ENCODE measurements at regions not wholly inside any gene's neighbourhood (a gene's known extent, or its start where the extent isn't known, plus 50 kb on each side); places are given as distances from the start of the nearest gene placed in this dataset.
"Not testable (repeated sequence)": the region's sequence is repeated elsewhere in the genome, so short reads cannot be mapped to it uniquely, and the experiment has no call there.

DNA sequence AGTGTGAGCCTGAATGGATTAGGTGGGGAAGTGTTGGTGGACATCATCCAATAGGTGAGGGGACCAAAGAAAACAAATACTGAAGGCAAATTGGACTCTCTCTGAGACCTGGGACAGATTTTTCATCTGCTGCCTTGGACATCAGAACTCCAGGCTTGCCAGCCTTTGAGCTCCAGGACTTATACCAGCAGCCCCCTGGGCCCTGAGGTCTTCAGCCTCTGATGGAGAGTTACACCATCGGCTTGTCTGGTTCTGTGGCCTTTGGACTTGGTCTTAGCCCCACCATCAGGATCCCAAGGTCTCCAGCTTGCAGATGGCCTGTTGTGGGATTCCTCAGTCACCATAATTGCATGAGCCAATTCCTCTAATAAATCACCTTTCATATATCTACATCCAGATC, 80.8 kb upstream of the SLC8A3 start:
- no peak for DNase-seq

DNA sequence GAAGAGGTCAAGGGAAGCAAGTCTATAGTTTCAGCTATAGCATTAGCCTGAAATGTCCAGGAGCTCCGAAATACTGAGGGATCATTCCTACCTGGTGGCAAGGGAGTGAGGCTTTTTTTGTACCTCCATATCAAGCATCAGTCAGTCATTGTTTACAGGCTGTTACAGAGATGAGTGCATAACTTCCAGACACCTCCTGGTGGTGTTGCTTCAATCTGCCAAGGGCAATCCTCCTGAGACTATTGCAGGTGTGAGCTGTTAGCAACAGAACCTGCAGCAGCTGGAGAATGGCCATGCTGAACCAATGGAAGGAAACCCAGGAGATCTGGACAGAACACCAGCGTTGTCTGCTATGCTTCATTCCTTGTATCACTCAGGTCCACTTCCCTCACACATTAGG, 80.0 kb upstream of the SLC8A3 start:
- DNase-seq, result no peak

DNA sequence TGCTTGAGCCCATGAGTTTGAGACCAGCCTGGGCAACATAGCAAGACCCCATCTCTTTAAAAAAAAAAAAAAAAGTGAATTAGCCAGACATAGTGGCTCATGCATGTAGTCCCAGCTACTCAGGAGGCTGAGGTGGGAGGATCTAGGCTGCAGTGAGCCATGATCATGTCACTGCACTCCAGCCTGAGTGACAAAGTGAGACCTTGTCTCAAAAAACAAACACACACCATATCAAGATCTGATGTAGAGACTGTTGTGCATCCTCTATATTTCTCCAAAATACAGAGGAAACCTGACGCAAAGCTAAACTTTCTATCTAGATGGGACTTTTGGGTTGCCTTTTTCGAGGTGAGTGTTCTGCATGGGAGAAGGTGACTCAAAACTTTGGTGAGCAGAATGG, 77.4 kb upstream of the SLC8A3 start:
- no peak for DNase-seq

DNA sequence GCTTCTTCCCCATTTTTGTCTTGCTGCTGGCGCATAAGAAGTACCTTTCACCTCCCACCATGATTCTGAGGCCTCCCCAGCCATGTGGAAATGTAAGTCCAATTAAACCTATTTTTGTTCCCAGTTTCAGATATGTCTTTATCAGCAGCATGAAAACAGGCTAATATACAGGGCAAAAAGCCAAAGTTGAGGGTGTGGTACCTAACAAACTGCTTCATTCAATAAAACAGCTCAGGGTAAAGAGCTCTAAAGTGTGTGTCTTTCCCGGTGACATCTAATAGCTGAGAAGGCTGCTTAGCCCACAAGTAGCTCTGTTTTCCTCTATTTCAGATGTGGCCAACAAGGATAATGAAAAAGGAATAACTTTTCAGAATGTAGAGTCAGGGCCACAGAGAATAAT, 76.7 kb upstream of the SLC8A3 start:
- DNase-seq, result no peak

DNA sequence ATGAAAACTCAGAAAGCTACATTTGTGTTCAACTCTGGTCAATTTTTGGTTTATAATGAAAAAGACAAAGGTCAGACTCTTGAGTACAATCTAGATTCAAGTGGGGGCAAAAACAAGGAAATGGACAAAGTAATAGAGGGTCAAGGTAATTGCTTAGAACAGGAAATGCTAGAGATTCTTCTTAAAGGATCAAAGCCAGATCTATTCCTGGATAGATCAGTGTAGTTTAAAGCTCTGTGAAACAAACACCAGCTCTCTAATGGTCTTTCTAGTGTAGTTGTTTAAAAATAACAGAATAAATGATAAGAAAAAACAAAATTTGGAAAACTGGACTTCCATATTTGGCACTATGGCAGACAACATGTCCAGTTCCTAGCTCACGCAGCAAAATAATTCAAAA, 70.7 kb upstream of the SLC8A3 start:
- no peak for DNase-seq

DNA sequence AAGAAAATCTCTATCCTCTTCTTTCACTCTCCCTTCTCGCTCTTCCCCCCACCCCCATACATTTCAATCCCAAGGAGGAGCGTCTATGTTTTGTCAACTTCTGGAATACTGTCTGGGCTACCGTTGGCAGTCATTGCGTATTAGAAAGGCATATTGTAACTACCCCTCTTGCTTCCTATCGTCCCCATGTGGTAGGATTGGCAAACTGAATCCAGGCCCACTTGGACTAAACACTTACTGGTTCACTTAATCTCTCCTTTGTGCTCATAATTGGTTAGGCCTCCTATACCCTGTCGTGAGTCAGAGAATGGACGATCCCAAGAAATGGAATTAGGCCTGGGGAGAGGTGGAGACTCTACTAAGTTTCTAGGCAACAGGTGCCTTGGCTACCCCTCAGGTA, 68.8 kb upstream of the SLC8A3 start:
- DNase-seq, result no peak

DNA sequence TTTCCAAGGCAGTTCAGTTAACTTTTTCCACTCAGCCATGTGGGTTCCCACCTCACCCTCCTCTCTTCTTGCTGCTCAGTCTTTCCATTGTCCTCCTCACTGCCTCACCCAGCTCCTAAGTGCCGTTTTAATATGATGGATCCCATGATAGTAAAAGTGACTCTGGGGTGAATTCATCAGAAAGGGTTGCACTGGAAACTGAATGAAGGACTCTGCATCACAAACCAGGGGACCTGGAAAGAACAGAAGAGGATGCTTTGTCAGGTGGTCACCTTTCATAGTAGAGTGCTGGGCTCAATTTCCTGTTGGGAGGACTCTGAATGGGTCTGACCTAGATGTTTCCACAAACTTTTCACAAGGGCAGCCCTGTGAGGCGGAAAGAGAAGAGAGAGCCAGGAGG, 67.8 kb upstream of the SLC8A3 start:
- no peak for DNase-seq

DNA sequence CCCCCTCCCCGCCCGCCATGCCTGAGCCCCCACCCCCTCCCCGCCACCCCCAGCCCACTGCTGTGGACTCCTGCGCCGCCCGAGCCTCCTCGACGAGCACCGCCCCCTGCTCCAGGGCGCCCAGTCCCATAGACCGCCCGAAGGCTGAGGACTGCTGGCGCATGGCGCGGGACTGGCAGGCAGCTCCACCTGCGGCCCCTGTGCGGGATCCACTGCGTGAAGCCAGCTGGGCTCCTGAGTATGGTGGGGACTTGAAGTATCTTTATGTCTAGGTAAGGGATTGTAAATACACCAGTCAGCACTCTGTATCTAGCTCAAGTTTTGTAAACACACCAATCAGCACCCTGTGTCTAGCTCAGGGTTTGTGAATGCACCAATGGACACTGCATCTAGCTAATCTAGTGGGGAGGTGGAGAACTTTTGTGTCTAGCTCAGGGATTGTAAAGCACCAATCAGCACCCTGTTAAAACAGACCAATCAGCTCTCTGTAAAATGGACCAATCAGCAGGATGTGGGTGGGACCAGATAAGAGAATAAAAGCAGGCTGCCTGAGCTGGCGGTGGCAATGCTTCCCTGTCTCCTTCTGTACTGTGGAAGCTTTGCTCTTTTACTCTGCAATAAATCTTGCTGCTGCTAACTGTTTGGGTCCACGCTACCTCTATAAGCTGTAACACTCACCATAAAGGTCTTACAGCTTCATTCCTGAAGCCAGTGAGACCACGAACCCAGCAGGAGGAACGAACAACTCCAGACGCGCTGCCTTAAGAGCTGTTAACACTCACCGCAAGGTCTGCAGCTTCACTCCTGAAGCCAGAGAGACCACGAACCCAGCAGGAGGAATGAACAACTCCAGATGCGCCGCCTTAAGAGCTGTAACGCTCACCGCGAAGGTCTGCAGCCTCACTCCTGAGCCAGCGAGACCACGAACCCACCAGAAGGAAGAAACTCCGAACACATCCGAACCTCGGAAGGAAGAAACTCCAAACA, 66.6 kb upstream of the SLC8A3 start:
- DNase-seq, result not testable (repeated sequence)

DNA sequence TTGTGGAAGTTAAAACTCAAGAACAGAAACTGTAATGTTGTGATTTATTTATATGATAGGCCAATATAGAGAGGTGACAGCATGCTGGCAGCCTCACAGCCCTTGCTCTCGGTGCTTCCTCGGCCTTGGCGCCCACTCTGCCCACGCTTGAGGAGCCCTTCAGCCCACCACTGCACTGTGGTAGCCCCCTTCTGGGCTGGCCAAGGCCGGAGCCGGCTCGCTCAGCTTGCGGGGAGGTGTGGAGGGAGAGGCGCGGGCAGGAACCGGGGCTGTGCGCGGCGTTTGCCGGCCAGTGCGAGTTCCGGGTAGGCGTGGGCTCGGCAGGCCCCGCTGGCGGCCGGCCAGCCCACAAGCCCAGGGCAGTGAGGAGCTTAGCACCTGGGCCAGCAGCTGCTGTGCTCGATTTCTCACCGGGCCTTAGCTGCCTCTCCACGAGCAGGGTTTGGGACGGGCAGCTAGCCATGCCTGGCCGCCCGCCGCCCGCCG, 65.8 kb upstream of the SLC8A3 start:
- peak; percentile 8 for DNase-seq

DNA sequence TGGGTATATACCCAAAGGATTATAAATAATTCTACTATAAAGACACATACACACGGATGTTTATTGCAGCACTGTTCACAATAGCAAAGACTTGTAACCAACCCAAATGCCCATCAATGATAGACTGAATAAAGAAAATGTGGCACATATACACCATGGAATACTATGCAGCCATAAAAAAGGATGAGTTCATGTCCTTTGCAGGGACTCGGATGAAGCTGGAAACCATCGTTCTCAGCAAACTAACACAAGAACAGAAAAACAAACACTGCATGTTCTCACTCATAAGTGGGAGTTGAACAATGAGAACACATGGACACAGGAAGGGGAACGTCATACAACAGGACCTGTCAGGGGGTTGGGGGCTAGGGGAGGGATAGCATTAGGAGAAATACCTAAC, 64.8 kb upstream of the SLC8A3 start:
- not testable (repeated sequence) for DNase-seq

DNA sequence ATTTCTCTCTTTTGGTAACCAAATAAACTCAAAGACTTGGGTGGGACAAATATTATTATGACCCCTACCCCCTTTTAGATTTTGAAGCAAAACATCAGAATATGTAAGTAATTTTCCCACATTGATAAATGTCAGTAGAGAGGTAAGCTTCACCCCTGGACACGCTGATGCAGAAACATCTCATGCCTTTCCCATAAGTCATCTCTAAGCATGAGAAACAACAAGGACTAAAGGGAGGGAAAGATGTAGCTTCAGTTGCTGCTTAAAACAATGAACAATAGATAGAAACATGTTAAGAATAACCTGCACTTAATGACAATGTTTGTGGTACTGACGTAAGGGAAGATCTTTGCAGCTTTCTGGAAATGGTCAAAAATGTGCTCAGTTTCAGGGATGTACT, 56.3 kb upstream of the SLC8A3 start:
- no peak for DNase-seq

DNA sequence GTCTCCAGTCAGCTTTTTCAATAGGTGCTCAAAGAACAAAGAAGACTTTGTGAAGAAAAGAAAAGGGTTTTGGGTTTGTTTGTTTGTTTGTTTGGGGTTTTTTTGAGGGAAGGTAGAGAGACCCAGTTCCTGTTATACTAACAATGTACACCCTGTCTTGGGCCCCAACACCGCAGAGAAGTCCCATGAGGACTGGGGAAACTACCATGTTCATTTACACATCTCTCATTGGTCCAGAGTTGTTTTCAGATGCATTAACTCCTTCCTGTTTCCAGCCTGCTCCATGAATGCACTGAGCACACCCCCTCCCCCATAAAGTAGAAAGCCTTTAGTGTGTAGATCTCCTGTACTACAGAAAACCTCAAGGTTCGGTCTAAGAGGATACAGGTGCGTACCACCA, 51.1 kb upstream of the SLC8A3 start:
- no peak for DNase-seq

DNA sequence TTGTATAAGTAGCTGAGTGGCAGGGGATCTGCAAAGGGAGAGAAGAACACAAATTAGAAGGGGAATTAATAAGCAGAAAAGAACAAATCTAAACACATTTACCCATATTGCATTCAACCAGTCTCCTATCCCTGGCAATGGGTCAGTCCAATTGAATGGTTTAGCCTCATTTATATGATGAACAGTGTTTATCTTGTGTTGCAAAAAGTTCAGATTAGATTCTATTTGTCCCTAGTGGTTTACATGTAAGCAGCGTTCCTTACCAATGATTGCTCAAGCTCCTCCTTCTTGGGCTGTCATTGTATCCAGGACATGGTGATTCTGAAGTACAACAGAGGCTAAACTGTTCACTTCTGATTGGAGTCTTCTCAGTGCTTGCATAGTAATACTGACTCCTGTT, 49.9 kb upstream of the SLC8A3 start:
- DNase-seq, result not testable (repeated sequence)
